Naive thymus-derived CD4-positive, alpha-beta T cell (primary cell): ENCODE measurements at regions not wholly inside any gene's neighbourhood (a gene's known extent, or its start where the extent isn't known, plus 50 kb on each side); places are given as distances from the start of the nearest gene placed in this dataset.

Experiments used
- ATAC-seq: fragments of 150-1000 bp; cut with Tn5 transposase; 2 replicates; pipeline ENCODE4 v1.10.0; 2021; ENCODE audit warnings: mild to moderate bottlenecking, moderate library complexity
- CTCF ChIA-PET: fragments of 350-600 bp; sonication (Branson Sonifier 250); formaldehyde crosslinking; loops from one replicate; lab custom pipeline; 2021; ENCODE audit warnings: antibody characterized with exemption; lab: Charles Lee
- POLR2A ChIA-PET: fragments of 350-600 bp; sonication (Branson Sonifier 250); formaldehyde crosslinking; loops from one replicate; lab custom pipeline; 2021; ENCODE audit warnings: antibody characterized with exemption, inconsistent platforms; lab: Charles Lee
- DNase-seq, 9 donors: peaks; one replicate each; pipeline versions ENCODE4 v3.0.0 to v3.0.0-alpha.2; 2020 to 2022; ENCODE audit warnings: mixed read lengths in 1 of 9
- H3K27ac ChIP-seq: one replicate; pipeline ENCODE4 v1.7.0; 2013; ENCODE audit warnings: mild to moderate bottlenecking, low read depth, low read length, moderate library complexity
- H3K27me3 ChIP-seq, 2 donors: one replicate each; pipeline ENCODE4 v1.7.0; 2013; ENCODE audit warnings: low read length in 2 of 2, mild to moderate bottlenecking in 2 of 2, moderate library complexity in 2 of 2; ENCODE audit not compliant: control insufficient read depth in 2 of 2, insufficient read depth in 2 of 2
- H3K36me3 ChIP-seq, 3 experiments: 1 replicate in 2 of 3; 2 replicates in 1 of 3; pipeline ENCODE4 v1.7.0; 2013; ENCODE audit warnings: low read length in 3 of 3, mild to moderate bottlenecking in 3 of 3, moderate library complexity in 1 of 3; ENCODE audit not compliant: insufficient read depth in 3 of 3, control insufficient read depth in 2 of 3
- H3K4me1 ChIP-seq, 2 donors: one replicate each; pipeline ENCODE4 v1.7.0; 2013; ENCODE audit warnings: low read length in 2 of 2, mild to moderate bottlenecking in 2 of 2, moderate library complexity in 1 of 2; ENCODE audit not compliant: control insufficient read depth in 2 of 2, insufficient read depth in 2 of 2
- H3K4me3 ChIP-seq: 2 replicates; pipeline ENCODE4 v1.7.0; 2013; ENCODE audit warnings: mild to moderate bottlenecking, low read length
- H3K9me3 ChIP-seq, 3 experiments: 1 replicate in 2 of 3; 2 replicates in 1 of 3; pipeline ENCODE4 v1.7.0; 2013; ENCODE audit warnings: low read length in 3 of 3; ENCODE audit not compliant: control insufficient read depth in 2 of 3
- H3K27ac Mint-ChIP-seq, 9 donors: one replicate each; pipeline ENCODE4 v1.8.0; 2020 to 2022; ENCODE audit warnings: mixed read lengths in 9 of 9, mild to moderate bottlenecking in 8 of 9, moderate library complexity in 5 of 9, inconsistent platforms in 2 of 9
- H3K27me3 Mint-ChIP-seq, 5 donors: one replicate each; pipeline ENCODE4 v1.8.0; 2021 to 2022; ENCODE audit warnings: mixed read lengths in 5 of 5, mild to moderate bottlenecking in 1 of 5
- H3K36me3 Mint-ChIP-seq, 5 donors: one replicate each; pipeline ENCODE4 v1.8.0; 2020 to 2022; ENCODE audit warnings: mixed read lengths in 5 of 5, mild to moderate bottlenecking in 3 of 5, inconsistent platforms in 1 of 5
- H3K4me1 Mint-ChIP-seq, 7 donors: one replicate each; pipeline ENCODE4 v1.8.0; 2020 to 2022; ENCODE audit warnings: mixed read lengths in 7 of 7, mild to moderate bottlenecking in 3 of 7, inconsistent platforms in 1 of 7
- H3K4me3 Mint-ChIP-seq, 10 donors: one replicate each; pipeline ENCODE4 v1.8.0; 2020 to 2022; ENCODE audit warnings: mild to moderate bottlenecking in 10 of 10, mixed read lengths in 10 of 10, moderate library complexity in 6 of 10, inconsistent platforms in 2 of 10
- H3K9me3 Mint-ChIP-seq, 11 donors: one replicate each; pipeline ENCODE4 v1.8.0; 2020 to 2022; ENCODE audit warnings: mixed read lengths in 11 of 11, mild to moderate bottlenecking in 4 of 11, inconsistent platforms in 1 of 11, moderate library complexity in 1 of 11
- intact Hi-C, 2 donors: fragments of 100-400 bp; cut with micrococcal nuclease; formaldehyde crosslinking; loops; one replicate each; pipeline ENCODE4 v1.15.1; 2023

DNA sequence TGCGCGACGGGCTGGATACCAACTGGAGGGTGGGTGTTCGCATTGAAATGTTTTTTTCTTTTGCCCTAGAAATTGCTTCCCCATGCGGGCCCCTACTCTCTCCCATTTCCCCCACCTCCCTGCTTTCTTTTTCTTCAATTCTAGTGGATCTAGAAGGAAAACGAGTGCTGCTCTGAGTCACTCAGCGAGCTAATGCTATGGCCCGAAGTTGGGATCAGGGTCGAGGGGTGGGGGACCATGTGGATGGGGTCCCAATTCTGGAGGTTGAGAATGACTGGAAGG, 71.5 kb downstream of the SOX4 start:
- H3K27me3 ChIP-seq, result peaks cover 0 to 8% of the 10 kb centered on the region in 2 donors
- H3K9me3 Mint-ChIP-seq, result peaks cover 0 to 5% (median 0%) of the 10 kb centered on the region in 11 donors
- H3K4me3 Mint-ChIP-seq, result peak overlapping the region; percentile 37 to 83 (median 65)
- POLR2A ChIA-PET, result no interaction called here
- CTCF ChIA-PET, result no interaction called here
- intact Hi-C loops, result loop anchor here in 1 of 2 donors (5.0 kb wide), 1 partner anchor 68 kb away; no protein-coding TSS in a partner anchor
- H3K36me3 Mint-ChIP-seq, result peaks cover 0 to 2% (median 0%) of the 10 kb centered on the region in 5 donors
- peaks cover 9 to 36% (median 24%) of the 10 kb centered on the region in 7 donors for H3K4me1 Mint-ChIP-seq
- DNase-seq, result no peak
- no peaks in the 10 kb centered on the region for H3K36me3 ChIP-seq
- no peak for ATAC-seq
- no peak overlapping the region for H3K4me3 ChIP-seq
- H3K9me3 ChIP-seq, result no peaks in the 10 kb centered on the region
- H3K4me1 ChIP-seq, result no peaks in the 10 kb centered on the region
- H3K27ac Mint-ChIP-seq, result no peak overlapping the region
- H3K27me3 Mint-ChIP-seq, result peaks cover 61 to 78% (median 68%) of the 10 kb centered on the region in 5 donors
- H3K27ac ChIP-seq, result no peak overlapping the region

DNA sequence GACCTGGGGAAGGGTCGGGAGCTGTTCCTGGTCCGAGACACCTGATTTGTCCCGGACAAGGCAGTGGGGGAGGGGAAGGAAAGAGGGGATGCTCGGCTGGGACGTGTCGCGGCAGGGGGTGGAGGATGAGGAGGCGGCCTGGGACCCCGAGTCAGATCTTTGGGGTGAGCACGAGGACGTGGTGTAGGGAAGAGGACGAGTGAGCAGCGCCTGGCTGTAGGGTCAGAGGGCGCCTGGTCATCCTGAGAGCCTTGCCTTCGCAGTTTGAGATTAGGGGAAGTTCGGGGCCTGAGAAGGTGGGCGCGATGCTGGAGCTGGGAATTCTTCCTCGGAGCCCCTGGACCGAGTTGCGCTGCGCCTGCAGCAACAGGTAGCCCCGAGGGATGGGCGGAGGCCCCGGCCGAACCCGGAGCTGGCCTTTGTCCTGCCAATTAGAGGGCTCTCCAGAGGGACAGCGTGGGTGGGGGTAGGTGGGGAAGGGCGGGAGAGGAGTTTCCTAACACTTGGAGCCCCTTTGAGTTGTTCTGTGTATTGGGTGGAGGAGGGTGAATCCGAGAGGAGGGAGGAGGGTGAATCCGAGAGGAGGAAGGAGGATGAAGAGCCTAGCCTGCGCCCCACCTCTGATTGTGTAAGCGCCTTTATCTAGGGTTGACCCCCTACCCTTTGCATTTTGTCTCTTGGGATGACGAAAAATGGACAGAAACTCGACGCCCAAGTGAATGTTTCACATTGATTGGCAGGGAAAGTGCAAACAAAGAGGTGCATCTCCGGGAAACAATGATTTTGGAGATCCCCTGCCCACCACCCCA, 72.0 kb downstream of the SOX4 start:
- Mint-ChIP-seq H3K9me3 (peaks cover 0 to 5% (median 0%) of the 10 kb centered on the region in 11 donors), H3K27ac (no peak overlapping the region), H3K4me3 (peak overlapping the region; percentile 37 to 83 (median 66)), H3K27me3 (peaks cover 66 to 80% (median 73%) of the 10 kb centered on the region in 5 donors), H3K36me3 (peaks cover 0 to 2% (median 0%) of the 10 kb centered on the region in 5 donors), H3K4me1 (peaks cover 9 to 36% (median 24%) of the 10 kb centered on the region in 7 donors)
- Histone ChIP-seq H3K4me1 (no peaks in the 10 kb centered on the region), H3K36me3 (no peaks in the 10 kb centered on the region), H3K27me3 (peaks cover 0 to 11% of the 10 kb centered on the region in 2 donors), H3K9me3 (no peaks in the 10 kb centered on the region), H3K4me3 (no peak overlapping the region), H3K27ac (no peak overlapping the region)
- intact Hi-C loops, result loop anchor here in 1 of 2 donors (5.0 kb wide), 1 partner anchor 68 kb away; no protein-coding TSS in a partner anchor
- POLR2A ChIA-PET, result no interaction called here
- peak; percentile 15 for ATAC-seq
- DNase-seq, result no peak
- CTCF ChIA-PET, result no interaction called here

DNA sequence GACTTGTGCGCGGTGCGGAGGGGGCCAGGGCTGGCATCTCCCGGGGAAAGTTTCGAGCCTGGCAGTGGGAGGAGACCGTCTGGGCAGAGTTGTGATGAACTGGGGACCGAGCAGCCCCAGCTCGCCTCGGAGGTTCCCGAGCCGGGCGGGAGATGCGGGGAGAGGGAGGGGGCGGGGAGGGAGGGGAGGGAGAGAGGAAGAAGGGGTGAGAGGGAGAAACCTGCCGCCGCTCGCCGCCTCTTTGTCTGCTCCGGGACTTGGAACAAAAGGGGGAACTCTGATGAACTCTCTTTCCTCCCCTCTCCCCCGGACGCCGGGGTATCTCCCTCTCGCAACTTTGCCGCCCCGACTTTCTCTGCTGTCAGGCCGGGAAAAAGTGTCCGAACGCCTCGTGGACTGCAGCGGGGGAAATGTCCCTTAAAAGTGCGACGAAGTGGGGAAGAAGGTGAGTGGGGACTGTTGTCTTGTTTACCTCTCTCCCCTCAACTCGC, 72.7 kb downstream of the SOX4 start:
- Histone ChIP-seq H3K9me3 (no peaks in the 10 kb centered on the region), H3K36me3 (no peaks in the 10 kb centered on the region), H3K27ac (no peak overlapping the region), H3K4me3 (no peak overlapping the region), H3K4me1 (no peaks in the 10 kb centered on the region), H3K27me3 (peaks cover 0 to 11% of the 10 kb centered on the region in 2 donors)
- Mint-ChIP-seq H3K4me1 (peaks cover 9 to 36% (median 24%) of the 10 kb centered on the region in 7 donors), H3K9me3 (peaks cover 0 to 5% (median 0%) of the 10 kb centered on the region in 11 donors), H3K27ac (peak overlapping the region in 1 of 9 donors; percentile 41), H3K36me3 (peaks cover 0 to 2% (median 0%) of the 10 kb centered on the region in 5 donors), H3K27me3 (peaks cover 63 to 78% (median 72%) of the 10 kb centered on the region in 5 donors), H3K4me3 (peak overlapping the region; percentile 49 to 83 (median 72))
- CTCF ChIA-PET, result no interaction called here
- POLR2A ChIA-PET, result no interaction called here
- DNase-seq (no peak), ATAC-seq (peak; percentile 38)
- intact Hi-C loops, result loop anchor here in 1 of 2 donors (5.0 kb wide), 1 partner anchor 69 kb away; no protein-coding TSS in a partner anchor

DNA sequence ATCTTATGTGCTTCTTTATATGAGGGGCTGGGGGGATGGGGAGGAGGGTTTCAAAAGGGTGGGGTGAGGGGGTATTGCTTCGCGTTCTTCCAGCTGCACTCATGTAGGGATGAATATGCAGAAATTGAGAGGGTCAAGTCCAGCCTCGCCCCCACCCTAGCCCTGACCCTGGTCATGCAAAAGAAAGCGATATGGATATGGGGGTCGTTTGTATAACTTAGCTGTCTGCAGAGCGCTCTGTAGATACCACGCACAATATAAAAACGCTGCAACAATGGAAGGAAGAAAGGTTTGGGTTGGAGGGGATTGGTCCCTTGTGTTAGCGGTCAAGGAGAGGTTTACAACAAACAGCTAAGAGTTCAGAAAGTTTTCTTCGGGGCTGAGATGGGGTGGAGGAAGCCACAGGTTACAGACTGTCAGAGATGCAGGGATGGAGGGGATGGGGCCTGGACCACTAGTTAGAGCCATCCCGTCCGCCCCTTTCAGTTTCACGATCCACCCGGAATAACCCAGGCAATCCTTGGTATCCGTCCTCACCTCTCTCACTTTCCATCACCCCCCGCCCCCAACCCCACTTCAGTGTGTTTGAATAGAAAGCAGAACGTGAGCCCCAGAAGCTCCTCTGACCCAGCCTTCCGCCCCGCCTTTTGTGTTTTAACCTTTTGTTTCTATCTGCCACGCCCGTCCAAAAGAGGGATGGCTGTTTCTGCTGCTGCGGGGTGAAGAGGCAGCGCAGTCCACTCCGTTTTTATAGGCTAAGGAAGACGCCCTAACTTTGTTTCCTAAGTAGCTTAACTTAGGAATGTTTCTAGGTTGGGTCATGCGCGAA, 73.5 kb downstream of the SOX4 start:
- H3K4me3 Mint-ChIP-seq, result peak overlapping the region; percentile 46 to 83 (median 72)
- no peak for DNase-seq
- intact Hi-C loops, result loop anchor here in 1 of 2 donors (5.0 kb wide), 1 partner anchor 70 kb away; no protein-coding TSS in a partner anchor

DNA sequence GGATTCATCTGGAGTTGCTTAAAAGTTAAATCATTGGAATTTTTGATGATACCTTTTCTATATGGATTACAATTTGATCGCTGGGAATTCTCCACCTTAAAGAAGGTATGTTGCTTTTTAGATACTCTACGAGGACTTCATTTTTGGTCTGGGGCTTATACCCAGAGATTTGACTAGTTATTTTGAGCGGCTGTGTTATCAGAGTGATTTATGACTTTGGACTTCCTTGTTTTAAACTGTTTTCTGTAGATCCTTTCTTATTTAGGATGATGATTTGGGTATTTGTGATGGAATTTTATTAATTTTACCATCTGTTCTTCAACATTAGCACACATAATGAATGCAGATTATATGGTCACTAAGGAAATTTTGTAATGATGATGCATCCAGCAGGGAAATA, 75.2 kb downstream of the SOX4 start:
- Mint-ChIP-seq H3K4me1 (peaks cover 9 to 29% (median 23%) of the 10 kb centered on the region in 7 donors), H3K27ac (no peak overlapping the region), H3K27me3 (peaks cover 54 to 67% (median 59%) of the 10 kb centered on the region in 5 donors), H3K4me3 (no peak overlapping the region), H3K36me3 (peaks cover 0 to 8% (median 0%) of the 10 kb centered on the region in 5 donors), H3K9me3 (peaks cover 0 to 10% (median 0%) of the 10 kb centered on the region in 11 donors)
- Histone ChIP-seq H3K4me3 (no peak overlapping the region), H3K36me3 (no peaks in the 10 kb centered on the region), H3K27me3 (peaks cover 0 to 11% of the 10 kb centered on the region in 2 donors), H3K9me3 (no peaks in the 10 kb centered on the region), H3K4me1 (no peaks in the 10 kb centered on the region), H3K27ac (no peak overlapping the region)
- no peak for DNase-seq
- POLR2A ChIA-PET, result no interaction called here
- CTCF ChIA-PET, result no interaction called here
- intact Hi-C loops, result loop anchor here in 1 of 2 donors (5.0 kb wide), 1 partner anchor 71 kb away; no protein-coding TSS in a partner anchor
- no peak for ATAC-seq

More for the DNA sequence above, 73.5 kb downstream of the SOX4 start:
- Mint-ChIP-seq H3K4me1 (peaks cover 9 to 36% (median 24%) of the 10 kb centered on the region in 7 donors), H3K36me3 (peaks cover 0 to 2% (median 0%) of the 10 kb centered on the region in 5 donors), H3K27ac (peak overlapping the region in 1 of 9 donors; percentile 33), H3K27me3 (peaks cover 62 to 74% (median 69%) of the 10 kb centered on the region in 5 donors), H3K9me3 (peaks cover 0 to 5% (median 0%) of the 10 kb centered on the region in 11 donors)
- Histone ChIP-seq H3K36me3 (no peaks in the 10 kb centered on the region), H3K4me3 (no peak overlapping the region), H3K27ac (no peak overlapping the region), H3K9me3 (no peaks in the 10 kb centered on the region), H3K4me1 (no peaks in the 10 kb centered on the region), H3K27me3 (peaks cover 0 to 11% of the 10 kb centered on the region in 2 donors)
- ChIA-PET CTCF (no interaction called here), POLR2A (no interaction called here)
- ATAC-seq, result peak; percentile 27

DNA sequence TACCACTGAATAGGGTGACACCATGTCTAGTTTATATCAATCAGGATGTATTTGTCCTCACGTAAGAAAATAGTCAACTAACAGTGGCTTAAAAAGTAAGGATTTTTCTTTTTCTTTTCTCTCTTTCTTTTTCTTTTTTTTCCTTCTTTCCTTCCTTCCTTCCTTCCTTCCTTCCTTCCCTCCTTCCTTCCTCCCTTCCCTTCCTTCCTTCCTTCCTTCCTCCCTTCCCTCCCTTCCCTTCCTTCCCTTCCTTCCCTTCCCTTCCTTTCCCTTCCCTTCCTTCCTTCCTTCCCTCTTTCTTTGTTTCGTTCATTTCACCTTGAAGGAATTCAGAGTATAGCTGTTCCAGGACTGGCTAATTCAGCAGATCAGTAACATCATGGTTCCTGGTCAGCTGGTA, 83.2 kb downstream of the SOX4 start:
- DNase-seq, result no peak
- peaks cover 0 to 8% (median 0%) of the 10 kb centered on the region in 5 donors for H3K36me3 Mint-ChIP-seq
- ATAC-seq, result no peak
- Histone ChIP-seq H3K27ac (no peak overlapping the region), H3K4me1 (no peaks in the 10 kb centered on the region), H3K4me3 (no peak overlapping the region), H3K36me3 (no peaks in the 10 kb centered on the region), H3K27me3 (no peaks in the 10 kb centered on the region), H3K9me3 (no peaks in the 10 kb centered on the region)
- H3K27me3 Mint-ChIP-seq, result peaks cover 0 to 18% (median 10%) of the 10 kb centered on the region in 5 donors
- peaks cover 0 to 14% (median 0%) of the 10 kb centered on the region in 11 donors for H3K9me3 Mint-ChIP-seq
- H3K4me3 Mint-ChIP-seq, result no peak overlapping the region
- ChIA-PET CTCF (no interaction called here), POLR2A (no interaction called here)
- peaks cover 0 to 3% (median 0%) of the 10 kb centered on the region in 7 donors for H3K4me1 Mint-ChIP-seq
- H3K27ac Mint-ChIP-seq, result peak overlapping the region in 1 of 9 donors; percentile 46
- intact Hi-C loops, result no loop called here
